ENCODE measurements at regions not wholly inside any gene's neighbourhood (a gene's known extent, or its start where the extent isn't known, plus 50 kb on each side); places are given as distances from the start of the nearest gene placed in this dataset.

- DNase-seq: no peak
Observed at GRCh38 chr20:60884277-60884676, 367.8 kb upstream of the CDH4 start.

DNA sequence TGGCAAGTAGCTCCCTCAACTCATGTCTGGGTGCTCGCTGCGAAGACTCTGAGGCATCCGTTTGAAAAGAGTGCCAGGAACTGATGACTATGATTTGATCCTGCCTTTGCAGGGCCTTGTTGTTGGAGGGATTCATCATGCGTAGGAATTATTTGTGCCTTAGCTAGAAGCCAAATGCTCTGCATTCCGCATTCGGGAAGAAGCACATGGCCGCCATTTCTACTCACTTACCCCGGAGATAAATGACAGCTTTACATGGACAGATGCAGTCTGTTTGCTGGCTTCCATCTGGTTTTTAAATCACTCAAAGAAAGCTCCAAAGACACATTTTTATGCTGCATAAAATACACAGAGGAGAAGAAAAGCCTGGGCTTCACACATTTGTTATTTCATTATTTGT is 363.3 kb upstream of the CDH4 start:
- DNase-seq: no peak

- no peak for DNase-seq
Observed at GRCh38 chr20:60892095-60892813, 359.8 kb upstream of the CDH4 start.

DNA sequence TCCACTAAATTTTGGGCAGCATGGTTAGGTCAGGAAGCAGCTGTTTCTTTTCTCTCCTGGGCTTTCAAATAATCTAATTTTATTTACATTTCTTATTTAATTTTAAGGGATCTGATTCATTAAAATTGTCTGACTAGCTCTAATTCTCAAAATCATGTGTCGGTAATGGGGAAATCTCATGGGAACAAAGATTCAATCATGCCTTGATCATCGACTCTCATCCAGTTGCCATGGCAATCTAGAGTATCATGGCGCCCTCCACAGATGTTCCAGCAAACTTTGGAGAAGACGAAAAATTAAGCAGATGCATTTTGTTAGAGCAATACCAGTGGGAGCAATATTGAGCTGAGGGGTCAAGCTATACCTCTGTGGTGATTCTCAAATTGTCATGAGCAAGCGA is 358.0 kb upstream of the CDH4 start:
- no peak for DNase-seq

DNA sequence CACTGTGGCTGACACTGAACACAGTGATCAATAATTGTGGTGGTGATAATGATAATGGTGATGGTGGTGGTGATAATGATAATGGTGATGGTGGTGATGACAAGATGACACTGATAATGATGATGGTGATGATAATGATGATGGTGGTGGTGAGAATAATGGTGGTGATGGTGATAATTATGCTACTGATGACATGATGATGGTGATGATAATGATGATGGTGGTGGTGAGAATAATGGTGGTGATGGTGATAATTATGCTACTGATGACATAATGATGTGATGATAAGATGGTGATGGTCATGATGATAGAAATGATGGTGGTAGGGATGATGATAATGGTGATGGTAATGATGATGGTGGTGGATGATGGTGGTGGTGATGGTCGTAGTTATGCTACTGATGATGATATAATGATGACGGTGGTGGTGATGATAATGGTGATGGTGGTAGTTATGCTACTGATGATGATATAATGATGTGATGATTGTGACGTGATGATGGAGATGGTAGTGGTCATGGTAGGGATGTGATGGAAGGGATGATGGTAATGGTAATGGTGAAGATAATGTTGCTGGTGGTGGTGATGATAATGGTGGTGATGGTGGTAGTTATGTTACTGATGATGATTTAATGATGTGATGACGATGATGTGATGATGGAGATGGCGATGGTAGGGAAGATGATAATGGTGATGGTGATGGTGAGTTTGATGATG is 356.5 kb upstream of the CDH4 start:
- no peak for DNase-seq

DNA sequence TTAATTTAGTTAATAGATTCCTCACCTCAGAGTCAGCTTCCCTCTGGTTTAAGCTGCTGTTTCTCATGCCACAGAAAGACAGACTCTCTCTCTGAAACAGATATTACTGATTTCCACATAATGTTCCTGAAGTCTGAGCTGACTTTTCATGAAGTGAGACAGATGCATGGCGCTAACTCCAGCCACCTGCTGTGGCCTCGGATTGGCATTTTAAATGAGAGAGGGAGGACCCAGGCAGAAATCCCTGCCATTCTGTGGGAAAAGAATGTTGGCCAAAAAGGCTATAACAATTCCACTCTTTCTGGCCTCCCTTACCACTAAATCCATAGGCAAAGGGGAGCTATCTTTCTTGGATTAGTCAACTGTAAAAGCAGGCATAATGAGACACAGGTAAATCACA is 354.1 kb upstream of the CDH4 start:
- no peak for DNase-seq

DNA sequence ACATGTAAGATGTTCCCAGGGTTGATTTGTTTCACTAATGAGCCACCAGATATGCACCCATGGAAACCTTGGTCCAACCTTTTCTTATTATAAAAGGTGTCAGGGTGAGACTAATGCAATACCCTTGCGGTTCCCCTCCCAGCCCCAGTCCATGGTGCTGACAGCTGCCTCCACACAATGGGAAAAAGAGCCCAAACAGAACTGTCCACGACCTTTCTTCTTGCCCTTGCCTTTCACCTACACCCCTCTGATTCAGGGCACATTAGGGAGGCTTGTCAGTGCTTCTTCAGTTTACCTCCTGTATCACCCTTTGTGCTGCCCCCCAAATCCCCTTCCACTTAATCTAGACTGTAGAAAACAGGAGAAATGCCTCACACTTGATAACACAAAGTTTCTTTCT is 352.7 kb upstream of the CDH4 start:
- DNase-seq: no peak

GRCh38 chr20:60900618-60901017 is 351.4 kb upstream of the CDH4 start:
- DNase-seq: no peak

DNA sequence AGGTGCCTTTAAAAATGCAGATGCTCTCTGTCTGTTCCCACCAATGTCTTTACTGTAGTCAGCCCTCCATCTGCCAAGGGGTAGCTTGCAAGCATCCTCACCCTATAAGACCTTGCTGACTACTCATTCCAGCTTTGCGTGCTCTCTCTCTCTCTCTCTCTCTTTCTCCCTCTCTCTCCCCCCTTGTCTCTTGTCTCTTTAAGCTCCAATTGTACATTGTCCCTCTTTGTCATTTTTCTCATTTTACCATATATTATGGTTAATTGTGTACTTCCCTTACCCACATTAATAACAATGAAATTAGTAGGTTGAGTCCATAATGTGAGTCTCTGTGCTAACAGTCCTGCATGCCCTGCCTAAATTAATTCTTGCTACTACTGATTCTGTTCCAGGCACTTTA is 350.2 kb upstream of the CDH4 start:
- no peak for DNase-seq

GRCh38 chr20:60903325-60903971 is 348.6 kb upstream of the CDH4 start:
- no peak for DNase-seq

DNA sequence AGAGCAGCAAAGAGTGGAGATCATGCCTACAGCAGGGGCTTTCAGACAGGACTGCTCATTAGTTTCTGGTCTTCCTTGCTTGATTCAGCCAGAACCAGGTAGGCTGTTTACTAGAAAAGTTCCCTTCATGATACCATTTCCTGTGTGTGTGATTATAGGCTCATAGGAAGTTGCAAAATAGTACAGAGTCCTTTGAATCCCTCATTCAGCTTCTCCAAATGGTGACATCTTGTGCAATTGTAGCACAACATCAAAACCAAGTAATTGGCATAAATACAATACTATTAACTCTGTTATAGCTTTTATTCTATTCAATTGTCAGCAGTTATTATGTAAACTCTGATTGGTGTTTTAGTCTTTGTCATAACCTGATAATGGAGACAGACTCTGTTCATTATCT is 347.3 kb upstream of the CDH4 start:
- no peak for DNase-seq

DNA sequence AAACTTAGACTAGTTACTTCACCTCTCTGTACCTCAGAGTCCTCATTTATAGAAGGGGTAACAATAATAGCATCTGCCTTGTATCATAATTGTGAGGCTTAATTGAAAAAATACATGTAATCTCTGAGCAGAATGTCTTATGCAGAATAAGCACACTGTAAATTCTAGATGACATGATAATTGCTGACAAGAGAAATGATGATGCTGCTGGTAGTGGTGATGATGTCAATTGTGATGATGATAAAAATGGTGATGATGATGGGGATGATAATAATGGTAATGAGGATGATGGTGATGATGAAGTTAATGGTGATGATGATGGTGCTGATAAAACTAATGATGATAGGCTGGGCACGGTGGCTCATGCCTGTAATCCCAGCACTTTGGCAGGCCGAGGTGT is 346.1 kb upstream of the CDH4 start:
- DNase-seq: no peak

GRCh38 chr20:60906555-60906954 is 345.5 kb upstream of the CDH4 start:
- DNase-seq: no peak

DNA sequence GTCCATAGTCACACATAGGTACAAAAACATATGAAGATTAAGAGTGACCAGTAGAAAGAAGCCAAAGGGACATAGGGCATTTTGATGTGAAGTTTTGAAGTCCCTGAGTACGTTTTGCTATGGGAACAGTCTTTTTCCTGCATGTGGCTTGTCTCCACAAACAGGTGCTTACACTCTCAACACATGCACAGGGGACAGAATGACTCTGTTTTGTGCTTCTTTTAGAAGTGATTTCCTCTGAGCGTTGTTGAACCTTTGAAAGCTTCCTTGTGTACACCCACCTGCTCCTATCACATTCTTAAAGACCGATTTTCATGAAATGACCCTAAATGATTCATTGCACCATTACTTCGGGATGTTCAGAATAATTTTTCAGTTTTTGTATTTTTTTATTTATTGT is 338.8 kb upstream of the CDH4 start:
- DNase-seq: no peak

DNA sequence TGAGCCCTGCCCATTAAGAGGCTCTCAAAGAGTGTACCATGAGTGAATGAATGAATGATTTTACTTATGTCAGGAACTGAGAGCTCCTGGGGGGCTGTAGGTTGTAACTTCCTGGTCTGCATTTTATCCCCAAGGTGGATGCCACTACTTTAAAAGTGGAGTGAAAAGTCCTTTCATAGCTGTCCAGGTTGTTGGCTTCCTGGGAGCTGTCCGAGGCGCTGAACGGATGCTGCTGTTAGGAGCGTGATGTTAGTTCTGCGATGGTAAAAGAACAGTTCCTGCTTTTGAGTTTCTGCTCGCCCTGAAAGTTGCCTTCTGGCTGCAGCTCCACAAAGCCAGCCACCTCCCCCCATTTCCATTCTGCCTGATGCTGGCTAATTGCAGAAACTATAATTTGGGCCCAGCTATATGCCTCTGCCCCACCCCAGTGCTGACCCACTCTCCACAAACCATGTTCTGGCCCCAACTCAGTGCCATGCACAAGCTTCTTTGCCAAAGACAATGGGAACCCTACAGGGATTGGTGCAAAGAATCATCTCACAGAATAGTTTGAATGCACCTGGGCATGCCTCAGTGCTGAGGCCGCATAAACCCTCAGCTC is 330.9 kb upstream of the CDH4 start:
- DNase-seq: peak; percentile 2 to 7

- DNase-seq: no peak
Observed at GRCh38 chr20:60926831-60927230, 325.2 kb upstream of the CDH4 start.

DNA sequence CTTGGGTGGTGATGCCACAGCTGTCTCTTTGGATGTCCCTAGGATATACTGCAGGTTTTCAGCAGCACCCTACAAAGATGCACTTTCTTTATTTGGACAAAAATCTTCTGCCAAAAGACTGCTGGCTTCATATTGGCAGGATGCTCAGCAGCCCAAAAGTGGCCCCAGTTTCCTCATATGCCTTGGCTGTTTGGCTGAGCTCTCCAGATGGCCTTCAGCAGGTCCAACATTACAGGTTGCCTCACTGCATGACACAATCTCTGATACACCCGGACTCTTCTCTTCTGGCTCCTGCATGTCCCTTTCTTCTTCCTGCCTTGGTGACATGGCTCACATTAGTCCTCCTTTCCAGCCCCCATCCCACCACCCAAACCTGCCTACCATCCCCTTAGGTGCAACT is 323.7 kb upstream of the CDH4 start:
- no peak for DNase-seq

DNA sequence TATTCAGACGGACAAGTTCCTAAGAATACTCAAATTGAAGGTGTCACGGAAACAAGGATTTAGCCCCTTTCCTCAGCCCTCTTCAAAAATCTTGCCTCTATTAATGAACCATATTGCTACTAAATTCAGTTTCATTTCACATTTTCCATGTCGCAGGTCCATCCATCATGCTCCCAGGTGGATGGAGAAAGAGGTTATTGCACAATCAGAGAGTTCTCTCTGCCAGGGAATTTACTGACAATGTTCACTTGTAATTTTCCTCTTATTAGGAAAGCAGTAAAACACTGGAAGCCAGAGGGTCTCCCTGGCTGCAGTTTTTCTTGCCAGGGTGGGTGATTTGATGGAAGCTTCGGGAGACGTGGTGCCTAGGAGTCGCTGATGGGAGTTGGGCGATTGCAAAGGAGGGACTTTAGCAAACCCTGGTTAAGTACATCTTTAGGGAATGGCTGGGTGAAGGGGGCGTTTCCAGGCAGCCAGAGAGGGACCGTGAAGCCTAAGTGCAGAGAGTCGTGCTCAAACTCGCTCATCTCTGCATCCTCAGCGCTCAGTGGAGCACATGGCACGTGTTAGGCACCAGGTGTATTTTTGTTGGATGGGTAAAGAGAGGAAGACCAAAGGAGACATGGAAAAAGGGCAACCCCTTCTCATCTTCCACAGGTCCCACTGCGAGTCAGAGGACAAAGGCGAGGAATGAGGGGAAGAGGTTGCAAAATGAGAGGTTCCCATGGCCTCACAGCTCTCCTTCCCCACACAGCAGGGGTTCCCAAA is 321.9 kb upstream of the CDH4 start:
- DNase-seq: no peak

DNA sequence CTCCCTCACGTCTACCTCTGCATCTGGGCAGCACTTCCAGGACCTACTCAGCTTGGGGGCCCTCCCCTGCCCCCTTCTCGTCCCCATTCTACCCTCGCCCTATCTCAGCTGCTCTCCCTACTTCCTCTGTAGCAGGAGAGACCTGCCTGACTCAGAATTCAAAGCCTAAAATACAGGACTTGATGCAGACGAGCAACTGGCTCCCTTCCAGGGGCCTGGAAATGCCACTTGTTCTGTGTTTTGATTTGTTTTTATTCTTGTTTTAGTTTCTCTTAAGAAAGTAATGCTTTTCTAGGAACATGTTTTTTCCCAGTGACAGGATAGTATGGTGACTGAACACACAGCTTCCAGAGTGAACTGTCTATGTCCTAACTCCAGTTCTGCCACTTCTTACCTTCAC is 320.4 kb upstream of the CDH4 start:
- no peak for DNase-seq

GRCh38 chr20:60934724-60935123 is 317.3 kb upstream of the CDH4 start:
- no peak for DNase-seq

DNA sequence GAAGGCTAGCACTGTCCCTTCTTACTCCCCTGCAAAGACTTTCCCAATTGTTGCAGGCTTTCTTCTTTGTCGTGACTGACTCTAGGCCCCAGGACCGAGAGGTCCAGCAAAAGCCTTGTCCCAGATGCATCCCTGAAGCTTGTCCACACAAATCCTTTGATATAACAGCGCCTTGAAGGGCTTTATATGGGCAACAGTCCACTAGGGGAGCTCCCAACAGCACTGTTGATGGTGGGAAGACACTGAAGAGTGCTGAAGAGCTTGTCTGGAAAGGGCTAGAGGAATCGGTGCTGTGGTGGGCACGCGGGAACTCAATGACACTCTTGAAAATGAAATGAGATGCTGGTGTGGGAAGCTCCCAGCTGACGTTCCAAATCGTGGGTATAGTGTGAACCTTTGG is 316.1 kb upstream of the CDH4 start:
- DNase-seq: no peak

GRCh38 chr20:60937585-60937984 is 314.5 kb upstream of the CDH4 start:
- no peak for DNase-seq

DNA sequence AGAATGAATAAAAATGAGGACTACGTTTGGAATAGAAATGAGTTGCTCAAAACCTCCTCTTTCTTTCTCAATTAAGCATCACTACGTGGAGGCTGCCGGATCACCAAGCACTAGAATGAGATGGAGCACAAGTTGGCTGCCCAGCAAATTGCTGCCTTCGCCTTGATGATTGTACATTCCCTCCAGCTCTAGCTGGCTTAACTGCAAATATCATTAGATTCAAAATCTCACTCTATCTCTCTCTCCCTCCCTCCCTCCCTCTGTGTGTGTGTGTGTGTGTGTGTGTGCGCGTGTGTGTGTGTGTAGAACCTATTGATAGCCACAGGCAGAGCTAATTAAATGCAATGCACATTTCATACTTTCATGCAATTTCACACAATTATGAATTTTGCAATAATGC is 310.7 kb upstream of the CDH4 start:
- DNase-seq: no peak
